ENCODE measurements at regions not wholly inside any gene's neighbourhood (a gene's known extent, or its start where the extent isn't known, plus 50 kb on each side); places are given as distances from the start of the nearest gene placed in this dataset.

DNA sequence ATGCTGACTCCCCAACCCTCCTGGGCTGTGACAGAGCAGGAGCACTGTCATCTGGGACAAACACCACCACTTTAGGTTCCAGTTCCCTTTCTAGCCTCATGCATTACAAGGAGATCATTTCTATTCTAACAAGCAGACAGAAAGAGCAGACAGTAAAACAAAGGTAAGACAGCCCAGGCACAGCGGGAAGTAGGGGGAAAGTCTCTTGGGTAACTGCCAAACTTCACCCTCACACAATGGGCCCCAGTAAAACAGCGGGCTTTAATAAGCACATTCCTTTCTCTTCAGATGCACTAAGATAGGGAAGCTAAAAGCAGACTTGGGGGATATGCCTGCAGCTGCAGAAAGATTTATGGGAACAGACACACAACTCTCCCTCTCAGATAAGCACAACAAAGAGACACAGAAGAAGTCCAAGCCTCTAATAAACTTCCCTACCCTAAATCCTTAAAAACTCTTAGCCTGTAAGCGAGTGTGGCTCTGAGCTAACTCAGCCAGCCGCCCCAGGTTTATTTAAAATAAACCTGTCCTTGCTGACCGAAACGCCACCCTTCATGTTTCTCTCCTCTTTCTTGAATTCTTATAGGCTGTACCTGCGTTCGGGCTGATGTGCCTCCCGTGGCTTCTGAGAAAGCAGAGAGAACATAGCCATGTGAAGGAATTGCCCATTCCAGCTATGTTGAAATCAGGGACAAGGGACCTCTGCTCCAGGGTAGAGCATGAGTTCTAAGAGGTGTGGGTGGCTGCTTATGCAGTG is 726.8 kb upstream of the DDX18 start:
- Histone ChIP-seq H3F3A (ENCODE audit: low read length, unreplicated experiment) (no peaks in the 10 kb centered on the region), H3K4me3 (ENCODE audit: low read length) (no peak overlapping the region), H3K4me1 (ENCODE audit: insufficient read depth, low read length) (no peaks in the 10 kb centered on the region), H3K36me3 (ENCODE audit: low read depth, low read length) (no peaks in the 10 kb centered on the region), H3K27me3 (ENCODE audit: low read length) (no peaks in the 10 kb centered on the region; the same call in 1 of the 2 replicates), H3K4me2 (ENCODE audit: low read length) (no peak overlapping the region), H4K20me1 (ENCODE audit: low read length) (no peaks in the 10 kb centered on the region), H3K9ac (ENCODE audit: low read length) (no peak overlapping the region), H2AFZ (ENCODE audit: low read length) (no peak overlapping the region), H3K79me2 (ENCODE audit: low read length) (no peaks in the 10 kb centered on the region), H3K9me2 (replicated peaks; ENCODE audit: low read length) (no peaks in the 10 kb centered on the region), H3K9me3 (ENCODE audit: low read length) (no peaks in the 10 kb centered on the region), H3K27ac (ENCODE audit: low read length) (no peak overlapping the region)
- DNase-seq (no peak), ATAC-seq (no peak)
- BruUV-seq (replicated peaks) = no TSS peak
- no peak for TF ChIP-seq EZH2 (IDR thresholded peaks at IDR 0.05; ENCODE audit: low read length, unreplicated experiment)
- TF ChIP-seq CTCF (conservative IDR thresholded peaks at IDR 0.05; ENCODE audit: low read depth, low read length) = no peak
- no peak for TF ChIP-seq EZH2phosphoT487 (IDR thresholded peaks at IDR 0.05; ENCODE audit: borderline replicate concordance, low read length)
- intact Hi-C loops (cut with micrococcal nuclease) = no loop called here
- CTCF ChIA-PET = no interaction called here
- POLR2A ChIA-PET (ENCODE audit: unreplicated experiment) = no interaction called here

DNA sequence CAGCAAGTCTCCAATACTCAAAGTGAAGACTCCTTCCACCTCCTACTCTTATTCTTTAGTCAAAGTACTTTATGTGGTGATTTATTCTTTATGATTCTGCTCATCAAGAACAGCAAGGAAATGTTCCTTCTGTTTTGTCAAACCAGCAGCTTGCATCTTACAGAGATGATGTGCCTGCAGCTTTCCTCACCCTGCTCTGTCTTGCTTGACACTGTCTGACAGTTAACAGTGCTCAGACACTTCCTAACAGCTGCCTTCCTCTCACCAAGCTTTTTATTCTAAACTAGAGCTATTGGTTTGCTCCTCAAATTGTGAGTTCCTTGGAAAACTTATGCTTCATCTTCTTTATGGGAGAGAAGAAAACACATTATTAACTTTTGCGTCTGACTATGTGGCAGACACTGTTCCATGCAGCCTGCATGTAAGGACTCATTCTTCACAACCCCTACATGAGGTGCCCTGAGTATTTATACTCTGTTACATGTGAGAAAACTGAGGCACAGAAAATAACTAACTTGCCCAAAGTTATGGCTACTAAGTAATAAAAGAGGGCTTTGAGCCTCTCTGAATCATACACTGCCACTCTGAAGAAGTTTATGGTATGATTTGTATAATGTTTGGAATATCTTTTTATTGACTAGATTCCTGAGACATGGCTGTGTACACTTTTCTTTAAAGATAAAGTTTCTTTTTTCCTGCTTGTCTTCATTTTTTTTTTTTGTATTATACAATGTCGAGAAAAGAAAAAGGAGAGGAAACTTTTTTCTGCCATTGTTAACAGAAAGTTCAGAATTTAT is 723.3 kb upstream of the DDX18 start:
- Histone ChIP-seq H3K27ac (ENCODE audit: low read length) (no peak overlapping the region), H3K36me3 (ENCODE audit: low read depth, low read length) (no peaks in the 10 kb centered on the region), H3K9me3 (ENCODE audit: low read length) (no peaks in the 10 kb centered on the region), H3K4me2 (ENCODE audit: low read length) (no peak overlapping the region), H3K4me1 (ENCODE audit: insufficient read depth, low read length) (no peaks in the 10 kb centered on the region), H3K9ac (ENCODE audit: low read length) (no peak overlapping the region), H3K4me3 (ENCODE audit: low read length) (no peak overlapping the region), H3K79me2 (ENCODE audit: low read length) (no peaks in the 10 kb centered on the region), H3K9me2 (replicated peaks; ENCODE audit: low read length) (no peaks in the 10 kb centered on the region), H3K27me3 (ENCODE audit: low read length) (no peaks in the 10 kb centered on the region; the same call in 1 of the 2 replicates), H4K20me1 (ENCODE audit: low read length) (no peaks in the 10 kb centered on the region), H3F3A (ENCODE audit: low read length, unreplicated experiment) (no peaks in the 10 kb centered on the region), H2AFZ (ENCODE audit: low read length) (no peak overlapping the region)
- DNase-seq (no peak), ATAC-seq (no peak)
- POLR2A ChIA-PET (ENCODE audit: unreplicated experiment) = no interaction called here
- BruUV-seq (replicated peaks) = no TSS peak
- TF ChIP-seq EZH2 (IDR thresholded peaks at IDR 0.05; ENCODE audit: low read length, unreplicated experiment) (no peak), EZH2phosphoT487 (IDR thresholded peaks at IDR 0.05; ENCODE audit: borderline replicate concordance, low read length) (no peak), CTCF (conservative IDR thresholded peaks at IDR 0.05; ENCODE audit: low read depth, low read length) (no peak)
- CTCF ChIA-PET = no interaction called here
- intact Hi-C loops (cut with micrococcal nuclease) = no loop called here

GRCh38 chr2:117101613-117102012 is 712.9 kb upstream of the DDX18 start:
- Histone ChIP-seq H3K4me1 (ENCODE audit: insufficient read depth, low read length) (no peaks in the 10 kb centered on the region), H3F3A (ENCODE audit: low read length, unreplicated experiment) (no peaks in the 10 kb centered on the region), H3K36me3 (ENCODE audit: low read depth, low read length) (no peaks in the 10 kb centered on the region), H3K9ac (ENCODE audit: low read length) (no peak overlapping the region), H3K4me2 (ENCODE audit: low read length) (no peak overlapping the region), H3K9me2 (replicated peaks; ENCODE audit: low read length) (no peaks in the 10 kb centered on the region), H3K9me3 (ENCODE audit: low read length) (no peaks in the 10 kb centered on the region), H3K4me3 (ENCODE audit: low read length) (no peak overlapping the region), H4K20me1 (ENCODE audit: low read length) (no peaks in the 10 kb centered on the region), H3K27ac (ENCODE audit: low read length) (no peak overlapping the region), H2AFZ (ENCODE audit: low read length) (no peak overlapping the region), H3K79me2 (ENCODE audit: low read length) (no peaks in the 10 kb centered on the region), H3K27me3 (ENCODE audit: low read length) (no peaks in the 10 kb centered on the region)
- no peak for DNase-seq
- no peak for TF ChIP-seq EZH2phosphoT487 (IDR thresholded peaks at IDR 0.05; ENCODE audit: borderline replicate concordance, low read length)
- TF ChIP-seq CTCF (conservative IDR thresholded peaks at IDR 0.05; ENCODE audit: low read depth, low read length) = no peak
- no peak for TF ChIP-seq EZH2 (IDR thresholded peaks at IDR 0.05; ENCODE audit: low read length, unreplicated experiment)
- no peak for ATAC-seq
- ChIA-PET CTCF (no interaction called here), POLR2A (ENCODE audit: unreplicated experiment) (no interaction called here)
- intact Hi-C loops (cut with micrococcal nuclease) = no loop called here
- BruUV-seq (replicated peaks) = no TSS peak

Data from PC-3 (cell line).